MG63 (cell line): ENCODE measurements at regions not wholly inside any gene's neighbourhood (a gene's known extent, or its start where the extent isn't known, plus 50 kb on each side); places are given as distances from the start of the nearest gene placed in this dataset.
"Not testable (repeated sequence)": the region's sequence is repeated elsewhere in the genome, so short reads cannot be mapped to it uniquely, and the experiment has no call there.

ENCODE experiments used
- DNase-seq: peaks from one replicate; pipeline ENCODE4 v3.0.0-alpha.2; 2020
- H3K27me3 ChIP-seq: fragments of 250-450 bp; sonication (Bioruptor Pico); 2 replicates; pipeline ENCODE4 v1.5.1; 2020; ENCODE audit warnings: mild to moderate bottlenecking, moderate library complexity
- H3K36me3 ChIP-seq: fragments of 250-450 bp; sonication (Bioruptor Pico); 2 replicates; pipeline ENCODE4 v1.5.1; 2020; ENCODE audit warnings: mild to moderate bottlenecking, moderate library complexity
- H3K4me3 ChIP-seq: fragments of 250-450 bp; sonication (Bioruptor Pico); 2 replicates; pipeline ENCODE4 v1.5.1; 2020; ENCODE audit warnings: mild to moderate bottlenecking, moderate library complexity
- H3K9me3 ChIP-seq: fragments of 250-450 bp; sonication (Bioruptor Pico); 2 replicates; pipeline ENCODE4 v1.5.1; 2020; ENCODE audit warnings: mild to moderate bottlenecking, moderate library complexity

DNA sequence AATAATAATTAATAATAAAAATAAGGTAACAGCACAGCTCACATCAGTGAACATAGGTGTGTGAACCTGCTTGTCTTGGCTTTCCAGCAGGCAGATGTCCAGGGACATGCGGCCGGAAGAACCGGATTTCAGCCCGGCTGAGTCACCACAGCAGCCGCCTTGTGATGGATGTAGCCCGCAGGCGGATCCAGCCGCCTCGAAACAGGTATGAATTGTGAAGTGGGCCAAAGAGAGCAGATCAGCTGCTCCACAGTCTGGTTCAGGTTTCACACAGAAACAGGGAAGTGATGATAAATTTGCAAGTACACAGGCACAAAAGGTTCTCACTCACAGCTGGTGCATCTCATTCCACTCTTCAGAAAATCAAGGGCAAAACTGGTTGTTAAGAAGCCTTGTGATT is 55.1 kb downstream of the ID4 start:
- Histone ChIP-seq H3K36me3 (no peaks in the 10 kb centered on the region), H3K4me3 (no peak overlapping the region), H3K27me3 (no peaks in the 10 kb centered on the region), H3K9me3 (no peaks in the 10 kb centered on the region)
- DNase-seq: no peak

DNA sequence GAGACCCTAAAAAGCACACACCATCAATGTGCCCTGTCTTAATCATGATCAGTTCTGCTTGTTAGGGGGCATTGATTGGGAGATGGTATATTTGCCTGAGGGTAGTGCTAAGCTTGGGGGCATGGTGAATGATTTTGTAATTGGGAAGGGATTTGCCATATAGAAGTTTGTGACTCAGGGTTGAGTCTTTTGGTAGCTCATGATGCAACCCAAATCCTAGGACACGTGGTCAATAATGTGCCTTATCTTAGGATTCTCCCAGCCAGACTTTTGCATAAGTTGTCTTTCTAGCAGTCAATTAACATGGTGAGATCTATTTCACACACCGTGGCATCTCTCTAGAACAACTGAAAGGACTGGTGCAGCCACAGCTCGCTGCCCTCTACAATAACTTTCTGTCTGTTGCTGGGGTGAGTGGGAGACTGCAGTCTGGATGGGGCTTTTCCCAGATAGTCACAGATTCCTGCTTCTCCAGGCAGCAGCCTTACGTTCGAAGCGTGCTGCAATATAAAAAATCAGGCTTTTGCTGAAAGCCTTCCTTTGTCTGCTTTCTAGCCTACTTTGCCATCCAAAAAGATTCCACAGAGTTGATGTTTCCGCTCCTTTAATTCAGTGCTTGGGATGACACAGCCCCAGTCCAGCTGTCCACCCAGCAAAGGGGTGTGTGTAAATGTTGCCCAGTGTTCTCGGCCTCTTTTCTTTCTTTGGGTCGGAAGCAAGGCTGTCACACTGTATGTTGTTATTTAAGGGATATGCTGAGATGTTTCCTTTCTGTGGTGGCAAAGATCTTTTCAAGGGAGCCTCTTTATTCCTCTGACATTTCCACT is 58.9 kb downstream of the ID4 start:
- no peak overlapping the region for H3K4me3 ChIP-seq
- H3K9me3 ChIP-seq: no peaks in the 10 kb centered on the region
- no peak for DNase-seq
- H3K36me3 ChIP-seq: no peaks in the 10 kb centered on the region
- no peaks in the 10 kb centered on the region for H3K27me3 ChIP-seq

DNA sequence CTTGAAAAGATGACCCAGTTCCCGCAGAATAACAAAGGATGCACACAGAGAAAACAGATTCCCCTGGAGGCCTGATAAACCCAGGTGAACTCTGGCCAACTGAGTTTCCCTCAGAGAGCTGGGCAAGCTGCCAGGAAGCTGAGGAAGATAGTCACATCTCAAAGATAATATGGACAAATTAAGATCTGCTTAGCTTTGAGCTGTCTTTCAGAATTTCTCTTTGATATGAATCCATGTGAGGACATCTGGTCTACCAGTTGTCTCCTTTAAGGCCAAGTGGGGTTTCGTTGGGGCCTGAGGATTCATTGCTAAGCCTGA is 59.5 kb downstream of the ID4 start:
- no peaks in the 10 kb centered on the region for H3K9me3 ChIP-seq
- DNase-seq: no peak
- H3K27me3 ChIP-seq: no peaks in the 10 kb centered on the region
- H3K4me3 ChIP-seq: no peak overlapping the region
- no peaks in the 10 kb centered on the region for H3K36me3 ChIP-seq

DNA sequence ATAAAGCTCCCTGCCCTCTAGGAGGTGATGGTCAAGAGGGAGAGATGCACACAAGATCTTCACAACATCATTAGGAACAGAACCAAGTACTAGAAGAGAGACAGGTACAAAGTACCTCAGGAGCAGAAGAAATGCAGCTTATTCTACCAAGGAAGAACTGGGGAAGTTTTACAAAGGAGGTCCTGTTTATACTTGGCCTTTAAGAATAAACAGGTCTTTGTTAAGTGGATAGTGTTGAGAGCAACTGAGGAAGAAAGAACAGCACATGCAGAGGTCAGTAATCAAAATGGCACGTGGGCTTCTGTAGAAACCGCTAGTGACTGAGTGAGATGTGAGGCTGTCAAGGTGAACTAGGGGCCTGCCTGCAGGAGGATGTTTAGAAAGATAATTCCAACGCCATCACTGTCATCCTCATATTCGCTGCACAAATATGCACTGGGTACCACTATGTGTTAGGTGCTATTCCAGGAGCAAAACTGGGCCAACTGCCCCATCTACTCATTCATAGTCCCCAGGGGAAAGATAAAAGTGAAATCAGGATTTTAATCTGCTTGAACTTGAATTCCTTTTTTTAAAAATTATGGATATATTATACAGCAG is 61.1 kb downstream of the ID4 start:
- H3K4me3 ChIP-seq: no peak overlapping the region
- no peaks in the 10 kb centered on the region for H3K36me3 ChIP-seq
- H3K9me3 ChIP-seq: no peaks in the 10 kb centered on the region
- H3K27me3 ChIP-seq: no peaks in the 10 kb centered on the region
- DNase-seq: no peak

DNA sequence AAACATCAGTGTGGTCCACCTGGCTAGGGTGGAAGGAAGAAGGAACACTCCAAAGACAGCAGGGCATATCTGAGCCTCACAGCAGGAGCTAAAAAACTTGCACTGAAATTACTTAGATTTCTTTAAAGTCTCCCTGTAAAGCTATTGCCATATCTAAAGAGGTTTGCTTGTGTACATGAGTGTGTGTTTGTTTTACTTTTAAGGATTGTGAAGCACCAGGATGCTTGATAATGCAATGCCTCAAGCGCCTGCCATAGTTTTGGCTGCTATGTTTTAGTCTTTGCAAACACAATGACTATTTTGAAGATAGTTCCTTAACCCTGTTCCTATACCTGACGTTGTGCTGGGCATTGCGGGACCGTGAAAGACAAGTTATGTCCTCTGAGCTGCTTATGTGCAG is 65.0 kb downstream of the ID4 start:
- Histone ChIP-seq H3K27me3 (no peaks in the 10 kb centered on the region), H3K9me3 (no peaks in the 10 kb centered on the region), H3K36me3 (no peaks in the 10 kb centered on the region), H3K4me3 (no peak overlapping the region)
- no peak for DNase-seq

DNA sequence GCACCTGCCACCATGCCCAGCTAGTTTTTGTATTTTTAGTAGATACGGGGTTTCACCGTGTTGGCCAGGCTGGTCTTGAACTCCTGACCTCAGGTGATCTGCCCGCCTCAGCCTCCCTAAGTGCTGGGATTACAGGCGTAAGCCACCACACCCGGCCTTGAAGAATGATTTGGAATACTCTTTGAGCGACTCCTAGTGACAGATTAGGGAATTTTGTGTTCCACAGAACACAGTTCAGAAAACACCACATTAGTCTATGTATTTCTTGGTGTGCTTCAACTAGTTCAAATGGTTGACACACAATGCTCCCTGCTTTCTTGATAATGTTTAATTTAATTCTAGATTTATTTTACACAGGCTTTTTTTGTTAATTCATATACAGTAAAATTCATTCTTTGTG is 67.2 kb downstream of the ID4 start:
- H3K27me3 ChIP-seq, DNase-seq, H3K4me3 ChIP-seq, H3K36me3 ChIP-seq, H3K9me3 ChIP-seq: not testable (repeated sequence)

DNA sequence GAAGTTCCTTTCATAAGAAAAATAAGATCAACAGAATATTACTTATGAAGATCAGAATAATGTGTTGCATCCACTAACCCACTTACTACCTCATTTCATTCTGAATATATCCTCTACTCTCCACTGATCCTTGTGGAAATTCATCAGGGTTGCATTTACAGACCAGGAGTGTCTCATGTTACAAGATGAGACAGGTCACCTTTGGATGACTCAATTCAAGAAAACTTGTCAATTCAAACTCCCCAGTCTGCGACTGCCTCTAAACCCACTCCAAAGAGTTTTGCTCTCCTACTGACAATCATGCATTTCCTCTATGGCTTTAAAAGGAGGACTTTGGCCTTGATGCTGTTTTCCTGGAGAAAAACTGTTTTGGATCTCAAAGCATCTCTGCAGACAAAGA is 68.4 kb downstream of the ID4 start:
- Histone ChIP-seq H3K27me3 (no peaks in the 10 kb centered on the region), H3K4me3 (no peak overlapping the region), H3K9me3 (no peaks in the 10 kb centered on the region), H3K36me3 (no peaks in the 10 kb centered on the region)
- no peak for DNase-seq

DNA sequence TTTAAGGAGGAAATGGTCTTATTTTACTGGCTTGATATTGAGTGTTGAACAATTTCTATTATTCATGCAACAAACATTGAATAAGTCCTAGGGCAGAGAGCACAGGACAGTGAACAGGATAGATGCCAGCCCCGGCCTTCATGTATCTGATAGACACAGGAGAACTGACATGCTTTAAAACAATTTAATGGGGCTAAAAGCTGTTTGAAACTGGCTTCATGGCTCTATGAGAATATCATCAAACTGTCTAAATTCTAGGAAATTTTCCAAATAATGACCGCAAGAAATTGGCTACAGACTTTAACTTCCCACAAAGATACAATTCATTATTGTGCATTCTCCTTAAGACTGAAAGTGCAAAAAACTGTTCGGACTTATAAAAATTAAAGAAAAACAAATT is 69.0 kb downstream of the ID4 start:
- Histone ChIP-seq H3K27me3 (no peaks in the 10 kb centered on the region), H3K36me3 (no peaks in the 10 kb centered on the region), H3K4me3 (no peak overlapping the region), H3K9me3 (no peaks in the 10 kb centered on the region)
- DNase-seq: peak; percentile 54

DNA sequence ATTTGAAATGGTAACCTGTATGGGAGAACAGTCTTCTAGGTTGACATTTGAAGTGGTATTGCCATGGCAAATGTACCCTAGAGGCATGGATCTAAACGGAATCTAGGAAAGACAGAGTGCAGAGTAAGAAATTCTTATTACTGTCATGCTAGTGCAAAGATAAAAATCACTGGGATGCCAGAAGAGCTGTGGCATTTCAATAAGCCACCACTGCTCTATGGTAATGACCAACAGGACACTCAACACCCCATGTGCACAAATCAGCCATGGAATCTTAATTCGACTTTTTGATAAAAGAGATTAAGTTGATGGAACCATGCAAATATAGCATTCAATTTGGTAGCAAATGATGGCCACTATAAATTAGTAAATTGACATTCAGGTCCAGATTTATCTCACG is 74.1 kb downstream of the ID4 start:
- no peaks in the 10 kb centered on the region for H3K36me3 ChIP-seq
- H3K27me3 ChIP-seq: no peaks in the 10 kb centered on the region
- no peaks in the 10 kb centered on the region for H3K9me3 ChIP-seq
- H3K4me3 ChIP-seq: no peak overlapping the region
- no peak for DNase-seq

DNA sequence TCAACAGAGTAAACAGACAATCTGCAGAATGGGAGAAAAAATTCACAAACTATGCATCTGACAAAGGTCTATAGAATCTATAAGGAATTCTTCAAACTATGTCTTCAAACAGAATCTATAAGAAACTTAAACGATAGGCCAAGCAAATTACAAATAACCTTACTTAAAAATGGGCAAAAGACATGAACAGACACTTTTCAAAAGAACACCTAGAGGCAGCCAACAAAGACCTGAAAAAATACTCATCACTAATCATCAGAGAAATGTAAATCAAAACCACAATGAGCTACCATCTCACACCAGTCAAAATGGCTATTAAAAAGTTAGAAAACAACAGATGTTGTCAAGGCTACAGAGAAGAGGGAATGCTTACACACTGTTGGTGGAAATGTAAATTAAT is 81.3 kb downstream of the ID4 start:
- Histone ChIP-seq H3K4me3 (no peak overlapping the region), H3K36me3 (no peaks in the 10 kb centered on the region), H3K9me3 (peaks cover 4% of the 10 kb centered on the region; the same call in 1 of the 2 replicates), H3K27me3 (no peaks in the 10 kb centered on the region)
- DNase-seq: no peak

DNA sequence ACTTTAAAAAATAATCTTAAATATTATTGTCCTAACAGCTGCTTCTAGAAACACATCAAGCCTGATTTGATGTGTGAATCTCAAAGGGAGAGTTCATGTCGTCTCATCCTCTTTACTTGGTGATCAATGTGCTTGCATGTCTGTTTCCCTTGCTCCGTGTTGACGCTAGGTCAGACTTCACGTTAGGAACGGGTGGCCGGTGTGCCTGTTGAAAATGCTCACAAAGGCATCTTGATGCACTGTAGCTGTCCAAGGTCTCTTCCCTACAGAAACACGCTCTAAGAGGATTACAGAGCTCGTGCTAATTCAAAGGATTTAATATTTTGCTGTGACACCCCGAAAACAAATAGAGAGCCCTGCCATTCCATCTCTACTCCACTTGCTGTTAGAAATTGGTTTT is 84.6 kb downstream of the ID4 start:
- Histone ChIP-seq H3K9me3 (peaks cover 4% of the 10 kb centered on the region; the same call in 1 of the 2 replicates), H3K4me3 (no peak overlapping the region), H3K36me3 (no peaks in the 10 kb centered on the region), H3K27me3 (no peaks in the 10 kb centered on the region)
- no peak for DNase-seq

DNA sequence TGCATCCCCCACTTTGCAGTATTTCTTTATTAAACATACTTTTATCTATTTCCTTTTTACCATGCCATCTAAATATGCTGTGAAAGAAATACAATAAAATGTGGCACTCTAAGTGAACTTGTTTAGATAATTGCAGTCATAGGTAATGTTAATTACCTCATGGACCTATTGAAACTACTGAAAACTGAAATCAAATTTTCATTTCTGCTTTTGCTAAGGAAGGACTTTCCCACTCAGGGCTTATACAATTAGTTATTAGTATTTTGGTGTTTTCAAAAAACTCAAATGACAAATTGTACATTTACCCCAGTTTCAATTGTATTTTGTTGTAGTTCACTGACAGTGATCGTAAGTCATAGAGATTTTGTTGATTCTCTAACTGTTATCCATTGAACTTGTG is 88.4 kb downstream of the ID4 start:
- DNase-seq: no peak
- Histone ChIP-seq H3K36me3 (no peaks in the 10 kb centered on the region), H3K4me3 (no peak overlapping the region), H3K27me3 (no peaks in the 10 kb centered on the region), H3K9me3 (no peaks in the 10 kb centered on the region)

DNA sequence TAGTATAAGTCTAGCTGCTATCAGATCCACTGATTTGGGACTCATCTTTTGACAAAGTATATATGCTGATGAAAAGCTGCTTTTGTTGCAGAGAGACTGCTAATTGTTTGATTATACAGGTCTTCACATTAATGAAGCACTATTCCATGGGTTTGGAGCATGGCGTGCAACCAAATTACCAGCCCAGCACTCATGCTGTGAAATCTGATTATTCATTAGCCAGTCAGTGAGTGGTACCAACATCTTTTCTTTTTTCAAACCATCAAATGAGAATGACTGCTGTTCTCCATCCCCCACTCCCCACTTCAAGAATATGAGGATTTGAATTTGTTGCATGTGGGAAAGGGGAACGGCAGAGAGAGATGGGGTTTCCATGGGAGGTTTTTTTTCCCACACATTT is 91.3 kb downstream of the ID4 start:
- no peaks in the 10 kb centered on the region for H3K36me3 ChIP-seq
- H3K27me3 ChIP-seq: no peaks in the 10 kb centered on the region
- no peak for DNase-seq
- no peak overlapping the region for H3K4me3 ChIP-seq
- H3K9me3 ChIP-seq: no peaks in the 10 kb centered on the region

DNA sequence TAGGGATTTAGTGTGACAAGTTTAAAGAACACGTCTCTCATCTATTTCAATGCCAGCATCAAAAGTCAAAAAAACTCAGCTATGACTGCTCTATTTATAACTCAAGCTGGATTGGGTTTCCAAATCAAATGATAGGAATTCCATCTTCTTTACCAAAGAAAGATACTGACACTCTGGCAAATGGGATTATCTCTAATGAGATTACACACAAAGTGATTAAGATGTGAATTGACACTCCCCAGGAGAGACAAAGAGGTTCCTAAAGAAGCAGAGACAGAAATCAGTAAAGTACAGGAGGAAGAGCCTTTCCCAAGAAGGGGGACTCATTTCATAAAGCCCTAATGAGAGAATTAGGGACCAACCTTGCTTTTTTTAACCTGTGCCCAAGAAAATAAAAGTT is 92.1 kb downstream of the ID4 start:
- no peak overlapping the region for H3K4me3 ChIP-seq
- H3K9me3 ChIP-seq: no peaks in the 10 kb centered on the region
- no peak for DNase-seq
- no peaks in the 10 kb centered on the region for H3K27me3 ChIP-seq
- H3K36me3 ChIP-seq: no peaks in the 10 kb centered on the region

DNA sequence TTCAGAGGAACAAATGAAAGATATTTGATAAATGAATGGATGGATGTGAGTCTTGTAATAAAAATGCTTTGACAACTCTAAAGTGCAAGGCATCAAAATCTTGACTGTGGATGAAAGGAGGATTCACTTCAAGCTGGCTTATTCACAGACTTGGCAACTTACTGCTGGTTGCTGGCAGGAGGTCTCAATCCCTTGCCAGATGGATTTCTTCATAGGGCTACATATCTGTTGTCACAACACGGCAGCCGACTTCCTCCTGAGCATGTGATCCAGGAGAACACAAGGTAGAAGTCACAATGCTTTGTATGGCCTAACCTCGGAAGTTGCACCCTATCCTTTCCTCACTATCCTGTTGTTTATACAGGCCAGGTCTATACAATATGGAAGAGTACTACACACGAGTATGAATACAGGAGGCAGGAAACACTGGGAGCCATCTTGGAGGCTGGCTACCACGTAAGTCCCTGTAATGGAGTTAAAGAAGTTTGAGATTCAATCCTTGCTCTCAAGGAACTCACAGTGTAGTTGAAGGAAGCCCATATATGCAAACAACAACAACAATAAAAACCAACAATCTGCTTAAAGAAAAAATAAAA is 97.9 kb downstream of the ID4 start:
- no peaks in the 10 kb centered on the region for H3K36me3 ChIP-seq
- no peaks in the 10 kb centered on the region for H3K27me3 ChIP-seq
- H3K9me3 ChIP-seq: no peaks in the 10 kb centered on the region
- no peak overlapping the region for H3K4me3 ChIP-seq
- peak; percentile 74 for DNase-seq

DNA sequence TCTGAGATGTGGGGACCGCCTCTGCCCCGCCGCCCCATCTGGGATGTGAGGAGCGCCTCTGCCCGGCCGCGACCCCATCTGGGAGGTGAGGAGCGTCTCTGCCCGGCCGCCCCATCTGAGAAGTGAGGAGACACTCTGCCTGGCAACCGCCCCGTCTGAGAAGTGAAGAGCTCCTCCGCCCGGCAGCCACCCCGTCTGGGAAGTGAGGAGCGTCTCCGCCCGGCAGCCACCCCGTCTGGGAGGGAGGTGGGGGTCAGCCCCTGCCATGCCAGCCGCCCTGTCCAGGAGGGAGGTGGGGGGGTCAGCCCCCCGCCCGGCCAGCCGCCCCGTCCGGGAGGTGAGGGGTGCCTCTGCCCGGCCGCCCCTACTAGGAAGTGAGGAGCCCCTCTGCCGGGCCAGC is 102.2 kb downstream of the ID4 start:
- not testable (repeated sequence) for H3K9me3 ChIP-seq, H3K4me3 ChIP-seq, H3K27me3 ChIP-seq, H3K36me3 ChIP-seq, DNase-seq

DNA sequence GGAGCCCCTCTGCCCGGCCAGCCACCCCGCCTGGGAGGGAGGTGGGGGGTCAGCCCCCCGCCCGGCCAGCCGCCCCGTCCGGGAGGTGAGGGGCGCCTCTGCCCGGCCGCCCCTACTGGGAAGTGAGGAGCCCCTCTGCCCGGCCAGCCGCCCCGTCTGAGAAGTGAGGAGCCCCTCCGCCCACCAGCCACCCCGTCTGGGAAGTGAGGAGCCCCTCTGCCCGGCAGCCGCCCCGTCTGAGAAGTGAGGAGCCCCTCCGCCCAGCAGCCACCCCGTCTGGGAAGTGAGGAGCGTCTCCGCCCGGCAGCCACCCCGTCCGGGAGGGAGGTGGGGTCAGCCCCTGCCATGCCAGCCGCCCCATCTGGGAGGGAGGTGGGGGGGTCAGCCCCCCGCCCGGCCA is 102.8 kb downstream of the ID4 start:
- DNase-seq, H3K9me3 ChIP-seq, H3K4me3 ChIP-seq, H3K36me3 ChIP-seq, H3K27me3 ChIP-seq: not testable (repeated sequence)

DNA sequence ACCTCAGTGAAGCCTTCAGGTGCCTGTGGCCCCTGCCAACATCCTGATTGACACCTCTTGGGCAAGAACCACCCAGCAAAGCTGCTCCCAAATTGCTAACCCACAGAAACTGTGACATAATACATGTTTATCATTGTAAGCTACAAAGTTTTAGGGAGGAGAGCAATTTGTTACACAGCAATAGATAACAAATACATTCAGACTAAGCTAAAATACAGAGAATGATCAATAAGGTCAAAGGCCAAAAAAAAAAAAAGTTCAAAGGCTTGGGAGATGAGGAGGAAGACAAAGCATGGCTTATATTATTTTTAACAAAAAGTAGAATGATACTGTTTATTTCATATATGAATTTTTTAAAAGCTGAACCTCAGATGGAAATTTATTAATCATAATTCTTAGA is 105.9 kb downstream of the ID4 start:
- no peak for DNase-seq
- no peaks in the 10 kb centered on the region for H3K36me3 ChIP-seq
- no peaks in the 10 kb centered on the region for H3K9me3 ChIP-seq
- H3K27me3 ChIP-seq: no peaks in the 10 kb centered on the region
- H3K4me3 ChIP-seq: no peak overlapping the region
